Activated CD4-positive, alpha-beta T cell treated with anti-CD3 and anti-CD28 coated beads, Interleukin-2, Interleukin-6, amounts not matched to agents 100 ng/mL and 50 ng/mL, durations not matched to agents 16 hours and 8 hours (primary cell): ENCODE measurements at regions not wholly inside any gene's neighbourhood (a gene's known extent, or its start where the extent isn't known, plus 50 kb on each side); places are given as distances from the start of the nearest gene placed in this dataset.

Experiments used
- DNase-seq: peaks from one replicate; pipeline ENCODE4 v3.0.0-alpha.2; 2020

DNA sequence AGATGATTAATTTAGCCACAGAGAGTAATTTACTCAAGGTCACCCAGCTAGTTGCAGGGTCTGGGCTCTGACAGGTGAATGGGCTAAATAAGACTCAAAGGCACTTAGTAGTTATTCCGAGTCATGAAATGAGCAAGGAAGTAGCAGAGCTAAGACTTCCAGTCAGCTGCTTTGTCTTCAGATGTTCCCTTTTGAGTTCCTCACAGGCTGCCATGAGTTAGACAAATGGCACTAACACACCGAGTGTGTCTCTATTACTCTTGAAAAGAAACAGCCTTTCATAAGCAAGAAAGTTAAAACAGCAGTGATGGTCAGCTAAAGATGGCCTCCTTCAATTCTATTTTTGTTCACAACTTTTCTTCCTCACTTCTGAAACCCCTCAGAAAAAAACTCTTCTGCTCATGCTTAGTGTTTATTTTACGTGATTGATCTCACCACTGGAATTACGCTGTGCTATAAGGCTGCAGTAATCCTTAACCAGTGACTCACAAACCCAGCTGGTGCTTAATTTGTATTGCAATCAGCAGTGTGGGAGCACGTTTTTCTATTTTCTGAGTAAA, 389.1 kb downstream of the AASDHPPT start:
- no peak for DNase-seq

DNA sequence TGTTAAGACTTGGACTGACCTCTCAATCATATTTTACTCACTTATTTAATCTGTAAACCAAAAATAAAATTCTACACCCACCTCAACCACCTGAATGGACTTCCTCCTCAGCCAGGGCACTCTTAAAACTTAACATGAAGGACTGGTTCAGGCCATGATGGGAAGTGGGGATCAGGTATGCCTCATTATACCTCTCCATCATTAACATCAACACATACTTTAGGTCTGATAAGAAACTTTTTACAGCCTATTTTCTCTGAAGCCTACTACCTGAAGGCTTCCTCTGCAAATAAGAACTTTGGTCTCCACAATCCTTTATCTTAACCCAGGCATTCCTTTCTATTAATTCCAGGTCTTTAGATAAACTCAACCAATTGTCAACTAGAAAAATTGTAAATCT, 390.0 kb downstream of the AASDHPPT start:
- no peak for DNase-seq

DNA sequence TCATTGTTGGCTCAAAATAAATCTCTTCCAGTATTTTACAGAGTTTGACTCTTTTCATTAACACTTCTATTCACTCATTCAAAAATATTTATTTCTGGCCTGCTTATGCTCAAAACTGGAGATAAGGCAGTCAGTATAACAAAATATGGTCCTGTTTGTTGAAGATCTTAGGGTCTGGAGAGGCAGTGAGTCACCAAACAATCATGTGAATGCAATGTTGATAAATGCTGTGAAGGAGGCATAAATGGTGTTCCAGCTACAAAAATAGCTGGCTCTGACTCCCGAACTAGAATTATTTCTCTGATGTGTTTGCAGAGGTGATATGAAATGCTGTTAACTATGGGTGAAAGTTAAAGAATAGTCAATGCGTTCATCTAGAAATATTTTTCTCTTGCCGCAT, 390.6 kb downstream of the AASDHPPT start:
- DNase-seq: no peak

DNA sequence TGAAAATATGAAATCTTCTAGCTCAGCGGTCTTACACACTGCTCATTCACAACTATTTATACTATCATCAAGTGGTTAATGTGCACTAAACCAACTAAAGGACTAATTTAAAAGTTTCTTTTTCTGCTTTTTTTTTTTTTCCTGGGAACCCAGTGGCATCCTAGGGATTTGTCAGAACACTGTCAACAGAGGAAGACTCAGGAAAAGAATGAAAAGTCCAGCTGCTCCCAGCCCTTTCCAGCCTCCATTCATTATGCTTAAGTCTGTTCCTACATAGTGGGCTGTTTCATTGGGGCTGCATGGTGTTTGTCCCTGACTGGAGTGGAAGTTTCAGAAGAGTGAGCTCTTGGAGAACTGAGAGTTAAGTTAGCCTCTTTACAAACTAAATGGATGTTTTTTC, 391.1 kb downstream of the AASDHPPT start:
- DNase-seq: no peak

DNA sequence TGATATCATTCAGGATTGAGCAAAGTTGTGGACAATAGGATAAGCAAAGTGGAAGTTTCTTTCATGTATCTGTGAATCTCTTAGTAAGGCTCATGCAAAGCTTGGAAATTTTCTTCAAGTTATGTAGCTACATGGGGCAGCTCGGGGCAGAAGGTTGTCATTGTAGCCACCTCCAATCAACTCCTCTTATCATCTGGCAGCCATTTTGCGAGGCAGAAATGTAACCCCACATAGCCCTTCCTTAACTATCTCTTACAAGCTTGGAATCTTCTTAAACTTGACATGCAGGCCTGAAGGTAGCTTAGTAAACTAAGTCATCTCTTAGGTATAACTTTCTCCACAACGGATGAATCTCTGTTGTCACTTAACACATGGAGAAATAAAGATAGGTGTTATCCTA, 392.8 kb downstream of the AASDHPPT start:
- DNase-seq: no peak

DNA sequence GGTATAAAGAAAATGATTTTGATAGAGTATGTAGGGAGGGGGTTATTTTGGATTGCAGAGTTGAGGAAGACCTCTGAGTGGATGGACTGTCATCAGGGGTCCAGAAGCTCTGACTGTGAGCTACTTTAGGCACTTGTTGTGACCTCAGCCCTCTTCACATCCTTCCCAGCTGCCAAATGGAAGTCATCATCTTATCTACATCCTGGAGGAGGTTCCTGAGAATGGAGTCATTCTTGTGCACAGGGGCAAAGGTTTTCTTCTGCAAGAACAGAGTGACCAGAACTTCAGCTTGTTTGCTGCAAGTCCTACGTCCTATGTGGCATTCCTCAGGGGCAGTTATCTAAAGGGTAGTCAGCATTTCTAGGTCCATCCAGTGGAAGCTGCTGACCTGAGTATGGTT, 393.8 kb downstream of the AASDHPPT start:
- DNase-seq: no peak

DNA sequence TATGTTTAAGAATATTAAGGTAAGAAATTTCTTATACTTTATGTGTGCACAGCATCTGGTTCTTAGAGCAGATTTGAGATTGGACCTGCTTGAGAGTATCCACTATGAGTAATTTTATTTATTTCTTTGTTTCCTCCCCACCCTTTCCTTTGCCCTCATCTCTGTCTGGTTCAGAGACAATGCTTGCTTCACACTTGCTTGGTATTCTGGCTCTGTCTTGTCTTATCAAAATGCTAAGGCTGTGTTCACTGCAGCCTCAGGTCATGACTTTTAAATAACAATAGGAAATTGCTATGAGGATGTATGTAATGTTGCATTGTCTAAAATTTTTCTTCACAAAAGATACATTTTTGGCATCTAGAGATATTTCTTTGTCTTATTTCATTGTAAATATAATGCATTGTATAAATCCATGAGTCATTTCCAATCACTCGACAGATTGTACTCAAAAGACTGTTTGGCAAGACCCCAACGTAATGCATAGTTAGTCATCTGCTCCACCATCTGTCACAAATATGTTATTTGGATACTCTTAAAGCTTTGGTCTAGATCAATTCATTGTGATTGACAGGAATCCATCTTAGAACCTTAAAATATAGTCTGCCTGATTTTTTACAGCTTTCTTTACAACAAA, 395.7 kb downstream of the AASDHPPT start:
- no peak for DNase-seq

DNA sequence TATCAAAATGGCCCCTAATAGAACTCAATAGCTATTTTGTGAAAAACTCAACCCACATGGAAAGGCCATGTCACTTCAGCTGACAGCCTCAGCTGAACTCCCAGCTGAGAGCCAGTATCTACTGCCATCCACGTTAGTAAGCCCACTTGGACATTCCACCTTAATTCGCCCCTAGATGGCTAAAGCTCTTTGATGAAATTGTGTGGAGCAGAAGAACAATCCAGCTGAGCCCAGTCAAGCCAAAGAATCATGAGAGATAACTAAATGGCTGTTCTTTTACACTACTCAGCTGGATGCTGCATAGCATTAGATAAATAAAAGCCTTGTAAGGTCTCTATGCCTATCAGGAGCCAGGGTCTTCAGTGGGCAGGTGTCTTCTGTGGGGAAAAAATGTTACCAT, 396.8 kb downstream of the AASDHPPT start:
- DNase-seq: no peak

DNA sequence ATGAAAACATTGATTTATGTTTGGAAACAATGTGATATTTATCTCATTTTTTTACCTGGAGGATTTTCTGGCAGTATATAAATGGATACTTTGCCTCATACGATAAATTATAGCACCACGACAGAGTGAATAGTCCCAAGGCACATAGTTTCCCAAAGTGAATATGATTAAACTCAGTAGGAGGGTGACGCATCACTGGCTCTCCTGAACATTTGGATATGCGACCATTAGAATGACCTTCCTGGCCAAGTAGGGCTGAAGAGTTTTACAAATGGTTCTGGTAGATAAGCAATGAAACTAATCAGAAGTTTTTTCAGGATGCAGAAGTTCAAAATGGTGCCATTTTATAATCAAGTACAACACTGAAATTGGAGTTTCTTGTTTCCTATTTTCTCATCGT, 397.7 kb downstream of the AASDHPPT start:
- DNase-seq: no peak

DNA sequence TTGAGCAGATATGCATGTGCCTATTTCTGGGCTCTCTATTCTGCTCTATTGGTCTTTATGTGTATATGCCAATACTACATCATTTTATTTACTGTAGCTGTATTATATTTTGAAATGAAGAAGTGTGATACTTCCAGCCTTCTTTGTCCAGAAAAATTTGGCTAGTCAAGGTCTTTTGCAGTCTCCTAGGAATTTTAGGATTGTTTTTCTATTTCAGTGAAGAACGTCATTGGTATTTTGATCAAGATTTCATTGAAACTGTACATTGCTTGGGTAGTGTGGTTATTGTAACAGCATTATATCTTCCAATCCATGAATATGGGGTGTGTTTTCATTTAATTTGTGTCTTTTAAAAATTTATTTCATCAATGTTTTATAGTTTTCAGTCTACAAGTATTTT, 400.3 kb downstream of the AASDHPPT start:
- no peak for DNase-seq

DNA sequence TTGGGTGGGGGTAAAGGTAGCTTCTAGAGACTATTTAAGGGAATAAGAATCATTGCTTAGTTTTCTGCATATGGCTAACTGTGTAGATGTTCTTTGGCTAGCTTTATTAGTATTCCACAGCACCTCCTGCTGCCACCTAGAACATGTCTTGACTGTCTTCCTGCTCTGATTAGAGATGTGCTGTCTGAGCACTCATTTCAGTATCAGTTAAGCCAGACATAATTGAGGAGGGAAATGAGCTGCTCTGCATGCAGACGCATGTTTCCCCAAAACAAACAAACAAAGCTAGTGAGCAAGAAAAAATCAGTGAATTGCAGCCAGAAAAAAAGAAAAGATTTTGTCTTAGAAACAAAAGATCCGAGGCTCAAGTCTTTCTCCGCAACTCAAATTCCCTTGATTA, 402.2 kb downstream of the AASDHPPT start:
- no peak for DNase-seq

DNA sequence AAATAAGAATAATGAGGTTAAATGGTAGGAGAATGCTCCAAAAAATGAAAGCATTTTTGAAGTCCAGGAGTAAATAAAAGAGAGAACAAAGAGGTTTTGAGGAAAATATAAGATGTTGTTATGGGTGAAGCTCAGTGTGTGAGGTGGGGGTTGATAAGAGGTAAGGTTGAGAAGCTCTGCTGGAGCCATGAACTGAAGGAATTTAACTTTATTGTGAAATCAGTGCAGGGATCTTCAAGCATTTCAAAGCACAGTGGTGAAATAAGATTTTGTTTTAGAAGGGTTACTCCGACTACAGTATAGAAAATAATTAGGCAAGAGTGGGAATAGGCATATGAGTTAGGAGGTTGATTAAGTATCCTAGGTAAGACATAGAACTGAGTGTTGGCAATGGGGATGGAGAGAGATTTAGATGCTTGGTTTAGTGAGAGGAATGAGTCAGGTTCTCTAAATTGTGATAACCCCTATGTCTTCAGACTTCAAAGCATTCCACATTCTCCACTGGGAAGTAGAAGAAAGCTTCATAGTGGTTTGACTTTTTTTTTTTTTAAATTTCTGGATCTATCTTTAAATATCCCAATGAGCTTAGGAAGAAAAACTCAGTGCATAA, 403.2 kb downstream of the AASDHPPT start:
- DNase-seq: no peak

DNA sequence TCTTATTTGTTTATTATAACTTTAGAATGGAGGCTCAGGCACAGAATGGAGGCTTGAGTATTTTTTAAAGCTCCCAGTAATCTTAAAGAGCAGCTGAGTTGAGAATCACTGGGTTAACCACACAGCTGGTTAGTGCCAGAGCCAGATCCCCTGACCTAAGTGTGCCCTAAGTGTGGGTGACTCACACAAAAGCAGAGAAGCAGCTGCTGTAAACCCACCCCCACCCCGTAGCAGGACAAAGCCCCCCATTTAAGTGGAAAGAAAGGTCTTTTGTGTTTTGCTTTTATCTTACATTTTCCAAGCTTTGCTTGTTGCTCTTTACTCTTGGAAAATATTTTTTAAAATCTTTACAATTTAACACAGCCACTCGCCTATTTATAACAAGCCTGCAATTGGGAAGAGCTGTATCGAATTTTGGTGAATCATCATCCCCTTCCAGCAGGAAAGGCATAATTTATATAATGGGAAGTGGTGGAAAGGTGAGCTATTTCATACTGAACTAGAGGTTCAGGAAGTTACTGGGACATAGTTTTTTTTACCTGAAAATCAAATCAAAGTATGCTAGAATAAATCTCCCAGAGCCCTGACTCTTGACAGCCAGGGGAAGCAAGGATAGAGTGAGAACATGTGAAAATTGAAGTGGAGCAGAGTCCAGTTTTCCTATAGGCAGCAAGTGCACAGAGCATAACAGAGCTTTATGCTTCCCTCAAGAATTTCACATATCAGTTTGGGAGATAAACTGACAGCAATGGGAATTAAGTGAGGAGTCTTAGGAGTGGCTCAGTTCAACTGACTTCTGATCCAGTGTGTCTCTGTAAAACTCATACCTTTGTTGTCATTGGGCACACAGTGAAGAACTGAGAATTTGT, 405.7 kb downstream of the AASDHPPT start:
- DNase-seq: no peak

DNA sequence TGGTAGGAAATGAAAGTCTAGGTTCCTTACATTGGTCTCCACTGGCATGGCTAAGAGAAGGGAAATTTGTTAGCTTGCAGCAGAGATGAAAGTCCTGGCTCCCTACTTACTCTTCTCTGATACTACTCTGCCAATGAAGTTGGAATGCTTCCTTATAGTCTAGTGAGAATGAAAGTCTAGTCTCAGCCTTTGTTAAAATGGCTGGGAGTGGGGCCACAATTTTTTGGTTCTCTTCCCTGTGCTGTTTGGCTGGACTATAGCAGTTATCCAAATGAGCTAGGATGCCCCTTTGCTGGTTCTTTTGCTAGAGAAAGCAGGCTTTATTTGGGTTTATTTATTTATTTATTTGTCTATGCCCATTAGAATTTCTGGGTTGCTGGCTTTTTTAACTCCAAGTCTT, 414.3 kb downstream of the AASDHPPT start:
- DNase-seq: no peak

DNA sequence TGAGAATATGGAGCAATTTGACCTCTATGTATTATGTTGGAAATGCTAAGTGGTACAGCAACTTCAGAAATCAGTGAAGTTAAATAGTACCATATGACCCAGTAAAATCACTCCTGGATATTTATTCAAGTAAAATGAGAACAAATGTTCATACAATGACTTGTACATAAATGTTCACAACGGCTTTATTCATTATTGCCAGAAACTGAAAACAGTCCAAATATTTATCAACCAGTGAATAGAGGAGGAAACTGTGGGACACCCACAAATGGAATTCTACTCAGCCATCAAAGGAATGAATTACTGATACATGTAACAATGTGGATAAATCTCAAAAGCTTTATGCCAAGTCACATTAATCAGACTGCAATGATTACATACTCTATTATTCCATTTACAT, 416.3 kb downstream of the AASDHPPT start:
- no peak for DNase-seq

DNA sequence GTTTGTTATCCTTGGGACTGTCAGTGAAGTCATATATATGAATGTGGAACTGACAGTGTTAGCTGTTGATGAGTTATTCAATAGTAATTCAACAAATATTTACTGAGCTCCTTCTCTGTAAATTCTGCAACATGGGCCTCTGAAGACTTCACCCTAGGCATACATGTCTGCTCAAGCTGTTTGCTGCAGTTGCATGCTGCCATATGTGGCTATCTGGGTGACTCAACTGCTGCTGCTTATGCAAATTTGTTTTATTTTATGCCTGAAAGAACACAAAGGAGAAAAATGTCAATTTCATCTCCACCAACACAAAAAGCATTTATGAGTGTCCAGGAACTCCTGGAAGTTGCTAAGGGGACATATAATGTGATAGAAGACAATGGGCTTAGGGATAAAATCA, 417.6 kb downstream of the AASDHPPT start:
- DNase-seq: no peak

DNA sequence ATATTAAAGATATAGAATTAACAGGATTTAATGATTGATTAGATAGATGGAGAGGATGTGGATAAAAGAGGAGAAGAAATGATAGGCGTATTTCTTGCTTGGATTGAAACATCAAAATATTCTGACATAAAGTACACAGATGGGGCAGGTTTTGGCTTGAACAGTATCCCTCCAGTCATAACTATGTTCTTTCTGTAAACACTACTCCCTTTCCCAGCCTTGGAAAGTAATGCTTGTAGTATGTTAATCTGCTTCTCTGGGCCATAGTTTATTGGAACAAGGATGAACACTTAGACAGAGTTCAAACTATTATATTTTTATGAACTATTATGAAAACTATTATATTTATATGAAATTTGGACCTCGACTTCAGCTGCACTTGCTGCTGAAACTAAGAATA, 419.2 kb downstream of the AASDHPPT start:
- DNase-seq: no peak

DNA sequence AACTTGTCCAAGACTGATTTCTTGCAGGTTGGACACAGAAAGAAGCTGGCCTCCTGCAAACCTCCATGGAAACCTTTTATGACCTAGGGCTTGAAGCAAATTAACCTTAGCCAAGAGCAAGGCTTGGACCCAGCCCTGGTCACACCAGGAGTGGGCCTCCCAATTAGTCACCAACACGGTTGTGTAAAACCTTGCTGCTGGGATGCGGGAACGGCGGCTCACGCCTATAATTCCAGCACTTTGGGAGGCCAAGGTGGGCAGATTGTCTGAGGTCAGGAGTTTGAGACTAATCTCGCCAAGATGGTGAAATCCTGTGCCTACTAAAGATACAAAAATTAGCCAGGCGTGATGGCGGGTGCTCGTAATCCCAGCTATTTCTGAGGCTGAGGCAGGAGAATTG, 419.9 kb downstream of the AASDHPPT start:
- DNase-seq: no peak

DNA sequence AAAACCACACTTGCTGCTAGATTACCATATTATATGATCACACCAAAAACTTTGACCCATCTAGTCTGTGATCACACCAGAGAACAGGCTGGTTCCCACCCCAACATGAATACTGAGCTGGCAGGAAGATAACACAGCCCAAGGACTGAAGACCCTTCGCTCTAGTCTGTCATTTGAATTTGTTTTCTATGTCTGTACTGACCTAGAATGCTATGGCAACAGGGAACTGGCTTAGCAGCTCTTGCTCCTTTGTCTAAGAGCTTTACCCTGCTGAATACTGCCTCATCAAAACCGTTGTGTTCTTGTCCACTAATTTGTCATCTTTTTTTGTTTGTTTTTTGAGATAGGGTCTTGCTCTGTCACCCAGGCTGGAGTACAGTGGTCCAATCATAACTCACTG, 420.4 kb downstream of the AASDHPPT start:
- no peak for DNase-seq

DNA sequence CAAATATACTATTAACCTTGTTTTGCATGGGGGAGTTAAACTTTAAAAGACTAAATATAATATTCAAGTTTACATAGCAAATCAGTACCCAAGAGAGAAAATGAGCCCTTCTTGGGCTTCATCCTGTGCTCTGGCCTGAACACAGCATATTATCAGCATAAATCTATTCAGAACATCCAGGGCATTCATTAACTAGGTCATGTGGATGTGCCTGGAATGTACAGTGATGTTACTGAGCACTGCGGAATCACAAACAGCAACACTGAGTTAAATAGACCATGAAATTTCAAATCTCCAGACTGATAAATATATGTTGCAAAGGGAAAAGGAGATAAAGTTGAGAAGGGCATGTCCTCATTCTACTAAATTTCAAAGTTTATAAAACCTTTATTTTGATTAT, 426.4 kb downstream of the AASDHPPT start:
- no peak for DNase-seq

DNA sequence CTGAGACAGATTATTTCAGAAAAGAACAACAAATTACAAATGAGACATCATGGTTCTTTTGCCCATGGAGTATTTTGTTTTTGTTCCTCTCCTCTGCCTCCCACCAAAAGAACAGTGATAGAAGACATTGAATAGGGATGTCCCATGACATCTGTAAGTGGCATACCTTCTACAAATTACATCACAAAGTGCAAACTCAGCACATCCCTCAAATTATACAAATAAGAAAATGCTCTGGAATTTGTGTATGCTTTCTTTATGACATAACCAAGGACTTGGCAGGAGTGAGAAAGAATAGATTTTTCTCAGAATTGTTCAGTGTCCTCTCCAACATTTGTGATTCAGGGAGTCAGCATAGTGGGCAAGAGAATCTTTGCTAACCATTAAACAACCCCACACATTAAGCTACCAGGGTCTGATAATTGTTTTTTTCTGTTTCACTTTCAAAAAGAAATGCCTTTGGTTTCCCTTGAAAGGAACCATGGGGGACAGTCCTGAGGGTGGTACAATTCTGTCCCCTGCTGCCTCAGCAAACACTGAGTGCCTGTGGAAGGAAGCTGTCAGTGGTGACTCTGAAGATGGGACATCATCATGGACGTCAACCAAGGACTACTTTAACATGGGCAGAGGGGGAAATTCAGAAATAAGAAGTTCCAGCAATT, 430.3 kb downstream of the AASDHPPT start:
- no peak for DNase-seq

DNA sequence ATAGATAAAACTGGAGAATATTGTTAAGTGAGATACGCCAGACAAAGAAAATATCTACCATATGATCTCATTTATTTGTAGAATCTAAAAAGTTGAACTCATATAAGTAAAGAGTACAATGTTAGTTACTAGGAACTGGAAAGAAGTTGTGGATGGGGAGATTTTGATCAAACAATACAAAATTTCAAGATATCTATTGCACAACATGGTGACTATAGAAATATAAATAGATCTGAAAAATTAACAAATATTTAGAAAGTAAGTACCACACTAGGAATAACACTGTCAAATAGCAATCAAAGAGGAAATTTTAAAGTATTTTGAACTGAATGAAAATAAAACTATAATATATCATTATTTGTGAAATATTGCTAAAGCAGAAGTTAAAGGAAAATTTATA, 437.2 kb downstream of the AASDHPPT start:
- DNase-seq: no peak

DNA sequence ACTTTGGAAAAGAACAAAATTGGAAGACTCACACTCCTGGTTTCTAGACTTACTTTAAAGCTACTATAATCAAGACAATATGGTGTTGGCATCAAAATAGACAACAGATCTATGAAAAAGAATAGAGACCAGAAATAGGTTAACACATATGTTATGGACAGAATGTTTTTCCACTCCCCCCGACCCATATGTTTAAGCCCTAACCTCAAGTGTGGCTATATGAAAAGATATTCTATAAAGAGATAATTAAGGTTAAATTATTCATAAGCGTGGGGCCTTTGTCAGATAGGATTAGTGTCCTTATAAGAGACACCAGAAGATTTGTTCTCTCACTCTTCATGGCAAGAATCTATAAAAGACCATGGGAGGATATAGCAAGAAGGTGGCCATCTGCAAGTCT, 440.0 kb downstream of the AASDHPPT start:
- no peak for DNase-seq
